Tibial nerve (tissue), 4 donors: ENCODE measurements at regions not wholly inside any gene's neighbourhood (a gene's known extent, or its start where the extent isn't known, plus 50 kb on each side); places are given as distances from the start of the nearest gene placed in this dataset.

Experiments used
- EP300 ChIP-seq, 2 donors: sonication (generic); formaldehyde crosslinking; IDR thresholded peaks; one replicate each; pipeline ENCODE4 v1.6.1; 2017; ENCODE audit warnings: antibody characterized with exemption in 2 of 2, mild to moderate bottlenecking in 1 of 2
- POLR2A ChIP-seq, 2 donors: fragments of 450-650 bp; IDR thresholded peaks; one replicate each; pipeline ENCODE4 v1.6.1; 2017; ENCODE audit warnings: antibody characterized with exemption in 2 of 2, mild to moderate bottlenecking in 2 of 2, moderate library complexity in 2 of 2
- TF ChIP-seq, protein P1 (sequence below), 5 experiments: fragments of 200-600 bp in 3 of 5; fragments of 450-650 bp in 2 of 5; sonication (generic) in 3 of 5; IDR thresholded peaks; one replicate each; pipeline ENCODE4 v1.5.1; 2016 to 2019; ENCODE audit warnings: antibody characterized with exemption in 5 of 5, mild to moderate bottlenecking in 3 of 5, moderate library complexity in 2 of 5

DNA sequence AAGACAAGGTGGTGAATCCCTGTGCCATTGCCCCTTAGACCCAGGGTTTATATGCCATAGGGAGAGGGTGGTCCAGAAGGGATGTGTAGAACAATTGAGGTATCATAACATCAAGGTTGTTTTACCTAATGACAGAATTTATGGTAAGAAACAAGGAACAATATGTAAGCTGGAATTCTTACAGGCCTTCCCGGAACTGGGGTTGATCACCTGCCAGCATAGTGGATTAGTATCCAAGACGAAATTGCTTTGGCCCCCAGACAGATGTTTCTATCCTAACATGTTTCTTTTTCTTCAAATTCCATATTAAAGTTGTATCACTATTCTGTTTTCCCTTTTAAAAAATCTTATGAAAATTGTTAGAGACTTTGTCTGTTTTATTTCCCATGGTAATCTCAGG, 343.8 kb upstream of the ANO3 start:
- TF ChIP-seq, protein P1, sequence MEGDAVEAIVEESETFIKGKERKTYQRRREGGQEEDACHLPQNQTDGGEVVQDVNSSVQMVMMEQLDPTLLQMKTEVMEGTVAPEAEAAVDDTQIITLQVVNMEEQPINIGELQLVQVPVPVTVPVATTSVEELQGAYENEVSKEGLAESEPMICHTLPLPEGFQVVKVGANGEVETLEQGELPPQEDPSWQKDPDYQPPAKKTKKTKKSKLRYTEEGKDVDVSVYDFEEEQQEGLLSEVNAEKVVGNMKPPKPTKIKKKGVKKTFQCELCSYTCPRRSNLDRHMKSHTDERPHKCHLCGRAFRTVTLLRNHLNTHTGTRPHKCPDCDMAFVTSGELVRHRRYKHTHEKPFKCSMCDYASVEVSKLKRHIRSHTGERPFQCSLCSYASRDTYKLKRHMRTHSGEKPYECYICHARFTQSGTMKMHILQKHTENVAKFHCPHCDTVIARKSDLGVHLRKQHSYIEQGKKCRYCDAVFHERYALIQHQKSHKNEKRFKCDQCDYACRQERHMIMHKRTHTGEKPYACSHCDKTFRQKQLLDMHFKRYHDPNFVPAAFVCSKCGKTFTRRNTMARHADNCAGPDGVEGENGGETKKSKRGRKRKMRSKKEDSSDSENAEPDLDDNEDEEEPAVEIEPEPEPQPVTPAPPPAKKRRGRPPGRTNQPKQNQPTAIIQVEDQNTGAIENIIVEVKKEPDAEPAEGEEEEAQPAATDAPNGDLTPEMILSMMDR (IDR thresholded peaks at IDR 0.05), result no peak
- TF ChIP-seq POLR2A (IDR thresholded peaks at IDR 0.05), result no peak
- TF ChIP-seq EP300 (IDR thresholded peaks at IDR 0.05), result no peak
